GM12892 (cell line): ENCODE measurements at regions not wholly inside any gene's neighbourhood (a gene's known extent, or its start where the extent isn't known, plus 50 kb on each side); places are given as distances from the start of the nearest gene placed in this dataset.

Experiments
- POLR2A ChIP-seq: IDR thresholded peaks from 2 replicates; pipeline ENCODE4 v1.6.1; 2011; ENCODE audit warnings: low read depth, low read length, control low read depth
- POLR2AphosphoS5 ChIP-seq: IDR thresholded peaks from 2 replicates; pipeline ENCODE4 v1.6.1; 2011; ENCODE audit warnings: low read depth, low read length, control low read depth

DNA sequence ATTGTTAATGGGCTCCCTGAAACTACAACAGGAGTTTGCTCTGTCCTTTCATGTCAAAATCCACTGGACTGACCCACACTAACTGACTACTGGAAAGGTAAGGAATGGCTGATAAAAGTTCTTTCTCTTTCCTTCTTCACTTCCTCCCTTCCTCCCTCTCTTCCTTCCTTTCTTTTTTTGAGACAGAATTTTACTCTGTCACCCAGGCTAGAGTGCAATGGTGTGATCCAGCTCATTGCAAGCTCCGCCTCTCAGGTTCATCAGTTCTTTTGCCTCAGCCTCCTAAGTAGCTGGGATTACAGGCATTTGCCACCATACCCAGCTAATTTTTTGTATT is 85.2 kb downstream of the IGLL1 start:
- TF ChIP-seq POLR2AphosphoS5, result no peak
- TF ChIP-seq POLR2A, result no peak
